Hepatocyte (in vitro differentiated cells): ENCODE measurements at regions not wholly inside any gene's neighbourhood (a gene's known extent, or its start where the extent isn't known, plus 50 kb on each side); places are given as distances from the start of the nearest gene placed in this dataset.

ENCODE experiments used
- DNase-seq: peaks from one replicate; pipeline ENCODE4 v3.0.0-alpha.2; 2016; ENCODE audit warnings: low spot score
- H2AFZ ChIP-seq: fragments of 200-600 bp; sonication (generic); 2 replicates; pipeline ENCODE4 v1.6.0; 2016; ENCODE audit warnings: antibody characterized with exemption, mild to moderate bottlenecking
- H3K27ac ChIP-seq: fragments of 200-600 bp; sonication (generic); 2 replicates; pipeline ENCODE4 v1.5.1; 2016; ENCODE audit warnings: mild to moderate bottlenecking
- H3K27me3 ChIP-seq: fragments of 200-600 bp; sonication (generic); 2 replicates; pipeline ENCODE4 v1.6.1; 2016
- H3K36me3 ChIP-seq: fragments of 200-600 bp; sonication (generic); replicated peaks from 2 replicates; pipeline ENCODE4 v1.5.1; 2016; ENCODE audit warnings: low read depth; ENCODE audit not compliant: insufficient read depth
- H3K4me1 ChIP-seq: fragments of 200-600 bp; sonication (generic); 2 replicates; pipeline ENCODE4 v1.5.1; 2016; ENCODE audit warnings: mild to moderate bottlenecking, moderate library complexity; ENCODE audit not compliant: insufficient read depth
- H3K4me2 ChIP-seq: fragments of 200-600 bp; sonication (generic); 2 replicates; pipeline ENCODE4 v1.6.0; 2016
- H3K4me3 ChIP-seq: fragments of 200-600 bp; sonication (generic); 2 replicates; pipeline ENCODE4 v1.5.1; 2016; ENCODE audit warnings: mild to moderate bottlenecking
- H3K79me2 ChIP-seq: fragments of 200-600 bp; sonication (generic); 2 replicates; pipeline ENCODE4 v1.6.0; 2017; ENCODE audit warnings: mild to moderate bottlenecking
- H3K9me2 ChIP-seq: fragments of 200-600 bp; sonication (generic); replicated peaks from 2 replicates; pipeline ENCODE4 v1.6.0; 2017; ENCODE audit warnings: mild to moderate bottlenecking; ENCODE audit not compliant: insufficient read depth
- H3K9me3 ChIP-seq: fragments of 200-600 bp; sonication (generic); 2 replicates; pipeline ENCODE4 v1.5.1; 2016; ENCODE audit warnings: low read depth, mild to moderate bottlenecking
- H4K20me1 ChIP-seq: fragments of 200-600 bp; sonication (generic); 2 replicates; pipeline ENCODE4 v1.6.0; 2016; ENCODE audit warnings: mild to moderate bottlenecking; ENCODE audit not compliant: insufficient read depth, poor library complexity, severe bottlenecking
- EZH2 ChIP-seq: fragments of 200-600 bp; sonication (generic); IDR thresholded peaks from 2 replicates; pipeline ENCODE4 v1.6.1; 2016; ENCODE audit warnings: antibody characterized with exemption, mild to moderate bottlenecking, borderline replicate concordance
- EZH2phosphoT487 ChIP-seq: fragments of 200-600 bp; sonication (generic); IDR thresholded peaks from one replicate; pipeline ENCODE4 v1.6.1; 2018; ENCODE audit warnings: antibody characterized with exemption, mild to moderate bottlenecking, low read depth, moderate library complexity; ENCODE audit not compliant: unreplicated experiment, severe bottlenecking
- WGBS: methylation state at CpG from one replicate; pipeline ENCODE4 v1.1.6; 2016; ENCODE audit warnings: low lambda C conversion rate; ENCODE audit errors: missing lambda C conversion rate; 5-methylcytosine and 5-hydroxymethylcytosine counted together
- TF ChIP-seq, protein P1 (sequence below): fragments of 200-600 bp; sonication (generic); IDR thresholded peaks from 2 replicates; pipeline ENCODE4 v1.5.1; 2016; ENCODE audit warnings: antibody characterized with exemption, mild to moderate bottlenecking; ENCODE audit not compliant: poor library complexity

DNA sequence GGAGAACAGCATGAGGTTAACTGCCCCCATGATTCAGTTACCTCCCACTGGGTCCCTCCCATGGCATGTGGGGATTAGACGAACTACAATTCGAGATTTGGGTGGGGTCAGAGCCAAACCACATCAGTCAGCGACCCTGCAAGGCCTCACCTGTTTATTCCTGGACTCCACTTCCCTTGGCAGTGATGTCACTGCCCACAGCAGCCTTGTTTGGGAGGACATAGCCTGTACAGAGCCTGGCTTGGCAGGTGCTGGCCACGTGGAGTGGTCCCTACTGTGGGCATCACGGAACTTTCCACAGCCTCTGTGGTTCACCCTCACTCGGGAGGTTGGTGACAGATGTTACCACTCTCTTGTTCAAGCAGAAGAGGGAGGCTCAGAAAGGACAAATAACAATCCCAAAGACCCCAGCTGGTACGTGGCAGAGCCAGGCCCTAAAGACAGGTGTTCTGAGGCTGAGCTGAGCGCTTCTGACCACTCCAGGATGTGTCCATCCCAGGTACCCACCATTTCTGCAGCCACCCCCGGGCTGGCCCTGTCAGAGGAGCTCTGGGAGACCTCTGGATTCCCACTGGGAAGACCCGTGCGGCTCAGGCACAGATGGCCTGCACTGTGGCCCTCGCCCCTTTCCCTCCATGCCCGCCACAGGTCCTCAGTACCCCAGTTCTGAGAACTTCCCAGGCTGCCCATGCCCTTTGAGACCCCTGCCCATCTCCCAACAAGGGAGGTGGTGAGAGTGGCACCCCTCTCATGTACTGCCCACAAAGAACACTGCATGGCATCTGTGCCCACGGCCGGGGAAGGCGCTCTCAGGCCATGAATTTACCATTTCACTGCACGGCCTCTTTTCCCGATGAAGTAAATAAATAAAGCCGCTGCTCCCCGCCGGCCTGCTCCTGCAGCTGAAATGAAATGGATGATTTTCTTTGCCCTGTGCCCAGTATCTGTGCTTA lies 605.8 kb downstream of the TBC1D22A start:
- H4K20me1 ChIP-seq = no peaks in the 10 kb centered on the region
- TF ChIP-seq, protein P1, sequence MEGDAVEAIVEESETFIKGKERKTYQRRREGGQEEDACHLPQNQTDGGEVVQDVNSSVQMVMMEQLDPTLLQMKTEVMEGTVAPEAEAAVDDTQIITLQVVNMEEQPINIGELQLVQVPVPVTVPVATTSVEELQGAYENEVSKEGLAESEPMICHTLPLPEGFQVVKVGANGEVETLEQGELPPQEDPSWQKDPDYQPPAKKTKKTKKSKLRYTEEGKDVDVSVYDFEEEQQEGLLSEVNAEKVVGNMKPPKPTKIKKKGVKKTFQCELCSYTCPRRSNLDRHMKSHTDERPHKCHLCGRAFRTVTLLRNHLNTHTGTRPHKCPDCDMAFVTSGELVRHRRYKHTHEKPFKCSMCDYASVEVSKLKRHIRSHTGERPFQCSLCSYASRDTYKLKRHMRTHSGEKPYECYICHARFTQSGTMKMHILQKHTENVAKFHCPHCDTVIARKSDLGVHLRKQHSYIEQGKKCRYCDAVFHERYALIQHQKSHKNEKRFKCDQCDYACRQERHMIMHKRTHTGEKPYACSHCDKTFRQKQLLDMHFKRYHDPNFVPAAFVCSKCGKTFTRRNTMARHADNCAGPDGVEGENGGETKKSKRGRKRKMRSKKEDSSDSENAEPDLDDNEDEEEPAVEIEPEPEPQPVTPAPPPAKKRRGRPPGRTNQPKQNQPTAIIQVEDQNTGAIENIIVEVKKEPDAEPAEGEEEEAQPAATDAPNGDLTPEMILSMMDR = no peak
- no peak for TF ChIP-seq EZH2
- no peak for TF ChIP-seq EZH2phosphoT487
- no peak overlapping the region for H3K4me3 ChIP-seq
- H3K4me2 ChIP-seq = no peak overlapping the region
- no peaks in the 10 kb centered on the region for H3K4me1 ChIP-seq
- no peaks in the 10 kb centered on the region for H3K36me3 ChIP-seq
- no peak overlapping the region for H2AFZ ChIP-seq
- no peak overlapping the region for H3K27ac ChIP-seq
- WGBS = 69% methylated on average over 20 of the region's 21 CpGs
- no peaks in the 10 kb centered on the region for H3K9me2 ChIP-seq
- H3K79me2 ChIP-seq = no peaks in the 10 kb centered on the region
- no peaks in the 10 kb centered on the region for H3K27me3 ChIP-seq
- no peak for DNase-seq
- no peaks in the 10 kb centered on the region for H3K9me3 ChIP-seq

GRCh38 chr22:47367107-47367690 lies 604.7 kb downstream of the TBC1D22A start:
- no peak overlapping the region for H3K27ac ChIP-seq
- no peaks in the 10 kb centered on the region for H3K36me3 ChIP-seq
- WGBS = 64% methylated on average over 7 of the region's 7 CpGs
- DNase-seq = no peak
- H4K20me1 ChIP-seq = no peaks in the 10 kb centered on the region
- H2AFZ ChIP-seq = no peak overlapping the region
- TF ChIP-seq, protein P1 = no peak
- TF ChIP-seq EZH2phosphoT487 = no peak
- TF ChIP-seq EZH2 = no peak
- H3K79me2 ChIP-seq = no peaks in the 10 kb centered on the region
- no peak overlapping the region for H3K4me3 ChIP-seq
- H3K4me2 ChIP-seq = no peak overlapping the region
- no peaks in the 10 kb centered on the region for H3K9me3 ChIP-seq
- no peaks in the 10 kb centered on the region for H3K4me1 ChIP-seq
- no peaks in the 10 kb centered on the region for H3K27me3 ChIP-seq
- H3K9me2 ChIP-seq = no peaks in the 10 kb centered on the region

- WGBS = 71% methylated on average over 17 of the region's 17 CpGs
- Histone ChIP-seq H3K4me3 (no peak overlapping the region), H3K27me3 (no peaks in the 10 kb centered on the region), H3K36me3 (no peaks in the 10 kb centered on the region), H3K4me2 (no peak overlapping the region), H4K20me1 (no peaks in the 10 kb centered on the region), H3K79me2 (no peaks in the 10 kb centered on the region), H3K4me1 (no peaks in the 10 kb centered on the region), H2AFZ (no peak overlapping the region), H3K9me3 (no peaks in the 10 kb centered on the region), H3K9me2 (no peaks in the 10 kb centered on the region), H3K27ac (no peak overlapping the region)
- no peak for TF ChIP-seq EZH2
- TF ChIP-seq, protein P1 = no peak
- no peak for TF ChIP-seq EZH2phosphoT487
- no peak for DNase-seq
These were observed 603.7 kb downstream of the TBC1D22A start for GRCh38 chr22:47366026-47366767.
